ENCODE measurements at regions not wholly inside any gene's neighbourhood (a gene's known extent, or its start where the extent isn't known, plus 50 kb on each side); places are given as distances from the start of the nearest gene placed in this dataset.
"Not testable (repeated sequence)": the region's sequence is repeated elsewhere in the genome, so short reads cannot be mapped to it uniquely, and the experiment has no call there.

- Histone ChIP-seq H4K20me1 (ENCODE audit: insufficient read depth, low read length, poor library complexity, severe bottlenecking) (no peaks in the 10 kb centered on the region), H3K4me3 (ENCODE audit: low read length, poor library complexity, severe bottlenecking) (no peak overlapping the region), H2AFZ (ENCODE audit: low read length) (no peak overlapping the region), H3K4me2 (ENCODE audit: low read depth, low read length, poor library complexity, severe bottlenecking) (no peak overlapping the region), H3K79me2 (ENCODE audit: insufficient read depth, low read length) (no peaks in the 10 kb centered on the region), H3K9me3 (ENCODE audit: insufficient read depth, low read depth, low read length) (peaks cover 14% of the 10 kb centered on the region; the same call in 1 of the 2 replicates), H3K27me3 (ENCODE audit: insufficient read depth, low read length, poor library complexity, severe bottlenecking) (no peaks in the 10 kb centered on the region), H3K4me1 (ENCODE audit: insufficient read depth, low read length, poor library complexity, severe bottlenecking) (no peaks in the 10 kb centered on the region), H3K9me2 (replicated peaks; ENCODE audit: low read depth, low read length) (no peaks in the 10 kb centered on the region), H3F3A (ENCODE audit: low read depth) (no peaks in the 10 kb centered on the region), H3K36me3 (ENCODE audit: insufficient read depth, low read length) (no peaks in the 10 kb centered on the region), H3K9ac (ENCODE audit: low read depth, low read length, poor library complexity, severe bottlenecking) (no peak overlapping the region)
- TF ChIP-seq EZH2phosphoT487 (IDR thresholded peaks at IDR 0.05; ENCODE audit: borderline replicate concordance) (no peak), CTCF (conservative IDR thresholded peaks at IDR 0.05; ENCODE audit: low read length) (no peak)
Measured at GRCh38 chr19:29040292-29040691, 172.7 kb downstream of the UQCRFS1 start.

- not testable (repeated sequence) for H3K27me3 ChIP-seq (ENCODE audit: insufficient read depth, low read length, poor library complexity, severe bottlenecking); H3K79me2 ChIP-seq (ENCODE audit: insufficient read depth, low read length); H3K4me1 ChIP-seq (ENCODE audit: insufficient read depth, low read length, poor library complexity, severe bottlenecking); H3K4me2 ChIP-seq (ENCODE audit: low read depth, low read length, poor library complexity, severe bottlenecking); H3K4me3 ChIP-seq (ENCODE audit: low read length, poor library complexity, severe bottlenecking); H3K9me2 ChIP-seq (replicated peaks; ENCODE audit: low read depth, low read length); H3K9ac ChIP-seq (ENCODE audit: low read depth, low read length, poor library complexity, severe bottlenecking); H4K20me1 ChIP-seq (ENCODE audit: insufficient read depth, low read length, poor library complexity, severe bottlenecking); H3K36me3 ChIP-seq (ENCODE audit: insufficient read depth, low read length); H3F3A ChIP-seq (ENCODE audit: low read depth); H2AFZ ChIP-seq (ENCODE audit: low read length)
- H3K9me3 ChIP-seq (ENCODE audit: insufficient read depth, low read depth, low read length): peaks cover 11% of the 10 kb centered on the region; the same call in 1 of the 2 replicates
Measured at GRCh38 chr19:29039036-29039435, 173.9 kb downstream of the UQCRFS1 start.

GRCh38 chr19:29031216-29031615 is 181.7 kb downstream of the UQCRFS1 start:
- H3K4me2 ChIP-seq (ENCODE audit: low read depth, low read length, poor library complexity, severe bottlenecking): no peak overlapping the region
- H3K9me2 ChIP-seq (replicated peaks; ENCODE audit: low read depth, low read length): no peaks in the 10 kb centered on the region
- no peak overlapping the region for H2AFZ ChIP-seq (ENCODE audit: low read length)
- H3K4me3 ChIP-seq (ENCODE audit: low read length, poor library complexity, severe bottlenecking): no peak overlapping the region
- no peaks in the 10 kb centered on the region for H3K79me2 ChIP-seq (ENCODE audit: insufficient read depth, low read length)
- no peaks in the 10 kb centered on the region for H3K4me1 ChIP-seq (ENCODE audit: insufficient read depth, low read length, poor library complexity, severe bottlenecking)
- no peaks in the 10 kb centered on the region for H3F3A ChIP-seq (ENCODE audit: low read depth)
- H3K9ac ChIP-seq (ENCODE audit: low read depth, low read length, poor library complexity, severe bottlenecking): no peak overlapping the region
- no peaks in the 10 kb centered on the region for H4K20me1 ChIP-seq (ENCODE audit: insufficient read depth, low read length, poor library complexity, severe bottlenecking)
- H3K9me3 ChIP-seq (ENCODE audit: insufficient read depth, low read depth, low read length): peaks cover 4% of the 10 kb centered on the region; the same call in 1 of the 2 replicates
- no peaks in the 10 kb centered on the region for H3K36me3 ChIP-seq (ENCODE audit: insufficient read depth, low read length)
- TF ChIP-seq EZH2phosphoT487 (IDR thresholded peaks at IDR 0.05; ENCODE audit: borderline replicate concordance) (no peak), CTCF (conservative IDR thresholded peaks at IDR 0.05; ENCODE audit: low read length) (no peak)
- H3K27me3 ChIP-seq (ENCODE audit: insufficient read depth, low read length, poor library complexity, severe bottlenecking): no peaks in the 10 kb centered on the region

GRCh38 chr19:29029268-29029958 is 183.5 kb downstream of the UQCRFS1 start:
- TF ChIP-seq EZH2phosphoT487 (IDR thresholded peaks at IDR 0.05; ENCODE audit: borderline replicate concordance): no peak
- no peak for TF ChIP-seq CTCF (conservative IDR thresholded peaks at IDR 0.05; ENCODE audit: low read length)
- no peak overlapping the region for H2AFZ ChIP-seq (ENCODE audit: low read length)
- H3K4me1 ChIP-seq (ENCODE audit: insufficient read depth, low read length, poor library complexity, severe bottlenecking): no peaks in the 10 kb centered on the region
- H3K79me2 ChIP-seq (ENCODE audit: insufficient read depth, low read length): no peaks in the 10 kb centered on the region
- no peaks in the 10 kb centered on the region for H3K9me2 ChIP-seq (replicated peaks; ENCODE audit: low read depth, low read length)
- no peaks in the 10 kb centered on the region for H3K36me3 ChIP-seq (ENCODE audit: insufficient read depth, low read length)
- H4K20me1 ChIP-seq (ENCODE audit: insufficient read depth, low read length, poor library complexity, severe bottlenecking): no peaks in the 10 kb centered on the region
- no peak overlapping the region for H3K9ac ChIP-seq (ENCODE audit: low read depth, low read length, poor library complexity, severe bottlenecking)
- H3K9me3 ChIP-seq (ENCODE audit: insufficient read depth, low read depth, low read length): peaks cover 6% of the 10 kb centered on the region; the same call in 1 of the 2 replicates
- H3K27me3 ChIP-seq (ENCODE audit: insufficient read depth, low read length, poor library complexity, severe bottlenecking): no peaks in the 10 kb centered on the region
- H3F3A ChIP-seq (ENCODE audit: low read depth): no peaks in the 10 kb centered on the region
- no peak overlapping the region for H3K4me3 ChIP-seq (ENCODE audit: low read length, poor library complexity, severe bottlenecking)
- no peak overlapping the region for H3K4me2 ChIP-seq (ENCODE audit: low read depth, low read length, poor library complexity, severe bottlenecking)

Data from Loucy (cell line).